Stimulated activated CD8-positive, alpha-beta memory T cell treated with anti-CD3 and anti-CD28 coated beads, Interleukin-7, amount 100 ng/mL, for 1 hour (primary cell): ENCODE measurements at regions not wholly inside any gene's neighbourhood (a gene's known extent, or its start where the extent isn't known, plus 50 kb on each side); places are given as distances from the start of the nearest gene placed in this dataset.

Experiments
- DNase-seq, 2 donors: peaks; one replicate each; pipeline ENCODE4 v3.0.0-alpha.2; 2020; ENCODE audit warnings: low read depth in 2 of 2

GRCh38 chr2:204477358-204477950 lies 67.8 kb upstream of the PARD3B start:
- no peak for DNase-seq

GRCh38 chr2:204479557-204479956 lies 65.7 kb upstream of the PARD3B start:
- DNase-seq: no peak

DNA sequence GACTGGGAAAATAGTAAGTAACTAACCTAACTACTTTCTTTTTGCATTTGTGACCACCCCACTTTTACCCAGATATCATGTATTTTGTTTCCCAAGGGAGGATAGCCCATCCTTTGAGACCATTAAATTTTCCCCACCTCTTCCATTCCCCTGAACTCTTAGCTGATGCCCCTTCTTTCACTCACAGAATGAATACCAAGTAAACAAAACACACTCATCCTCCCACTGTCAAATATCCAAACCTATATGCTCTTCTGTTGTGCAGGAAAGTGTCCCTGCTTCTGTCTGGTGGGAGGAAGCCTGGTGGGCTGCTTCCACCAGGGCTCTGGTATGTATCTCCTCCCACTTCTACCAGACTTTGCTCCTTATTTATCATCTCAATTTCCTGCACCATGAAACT lies 64.6 kb upstream of the PARD3B start:
- DNase-seq: no peak

DNA sequence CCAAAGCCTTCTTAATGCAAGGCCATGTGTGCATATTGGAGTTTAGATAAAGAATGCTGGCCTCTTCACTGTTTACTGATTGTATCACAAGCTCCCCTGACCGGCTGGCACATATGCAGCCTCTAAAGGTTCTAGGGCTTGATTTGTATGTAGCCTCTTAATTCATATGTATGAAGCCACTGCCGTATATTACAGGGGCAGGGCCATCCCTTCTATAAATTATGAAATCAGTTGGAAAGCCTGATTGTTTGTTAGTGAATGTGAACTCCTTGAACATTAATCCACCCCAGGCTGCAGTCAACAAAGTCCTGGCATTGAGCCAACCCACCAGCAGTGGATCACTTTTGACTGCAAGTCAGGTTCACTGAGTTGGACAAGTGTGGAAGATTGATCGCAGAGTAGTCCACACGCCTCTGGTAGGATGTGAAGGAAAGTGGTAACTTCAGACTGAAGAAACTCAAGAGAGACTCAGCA lies 61.6 kb upstream of the PARD3B start:
- DNase-seq: no peak

- no peak for DNase-seq
Observed at GRCh38 chr2:204486321-204486720, 59.0 kb upstream of the PARD3B start.

DNA sequence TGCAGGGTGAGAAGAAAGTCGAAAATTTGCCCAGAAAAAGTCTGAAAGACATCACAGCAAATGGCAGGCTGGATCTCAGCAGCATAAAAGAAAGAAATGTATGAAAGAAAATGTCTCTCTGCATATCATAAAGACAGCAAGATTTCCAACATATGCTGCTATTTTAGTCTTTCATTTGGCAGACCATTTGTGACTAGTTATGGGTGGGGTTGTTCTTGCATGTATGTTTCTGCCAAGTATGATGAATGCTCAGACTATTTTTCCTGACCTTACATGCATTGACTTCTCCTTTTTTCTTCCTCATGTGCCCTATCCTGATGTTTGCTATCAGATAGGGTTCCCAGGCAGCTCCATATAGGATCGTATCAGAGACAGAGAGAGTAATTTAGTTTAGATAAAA lies 58.5 kb upstream of the PARD3B start:
- DNase-seq: no peak

GRCh38 chr2:204487447-204488229 lies 57.6 kb upstream of the PARD3B start:
- no peak for DNase-seq

- DNase-seq: no peak
Observed at GRCh38 chr2:204491528-204491927, 53.7 kb upstream of the PARD3B start.

GRCh38 chr2:204492417-204492816 lies 52.9 kb upstream of the PARD3B start:
- DNase-seq: no peak

GRCh38 chr2:204494681-204495080 lies 50.6 kb upstream of the PARD3B start:
- DNase-seq: no peak

- DNase-seq: no peak
Observed at GRCh38 chr2:204495381-204495780, 49.9 kb upstream of the PARD3B start.
